GM12878 (cell line): ENCODE measurements at regions not wholly inside any gene's neighbourhood (a gene's known extent, or its start where the extent isn't known, plus 50 kb on each side); places are given as distances from the start of the nearest gene placed in this dataset.

Experiments used
- ATAC-seq: fragments of 200-7000 bp; cut with Tn5 transposase; 3 replicates; pipeline ENCODE4 v1.9.1; 2020; ENCODE audit warnings: mild to moderate bottlenecking, moderate library complexity
- BruUV-seq: library from RNA; stranded (reverse); fragments of 400-500 nt; replicated peaks from 2 replicates; lab custom pipeline; 2021; lab: Mats Ljungman, UMichigan
- CTCF ChIA-PET: fragments of 300-600 bp; sonication (Branson Sonifier 250); formaldehyde crosslinking; extraction: SDS; loops from one replicate; lab custom pipeline; 2021; ENCODE audit warnings: inconsistent platforms; lab: Yijun Ruan, JAX
- POLR2A ChIA-PET: fragments of 350-600 bp; formaldehyde crosslinking; extraction: SDS; loops from one replicate; lab custom pipeline; 2021; ENCODE audit warnings: inconsistent platforms; lab: Charles Lee
- RAD21 ChIA-PET: fragments of 300-600 bp; sonication (Branson Sonifier 250); formaldehyde crosslinking; loops from one replicate; lab custom pipeline; 2023; ENCODE audit warnings: antibody characterized with exemption; ENCODE audit not compliant: unreplicated experiment; lab: Charles Lee
- SMC1A ChIA-PET: fragments of 300-600 bp; sonication (Branson Sonifier 250); formaldehyde crosslinking; loops from one replicate; lab custom pipeline; 2023; ENCODE audit not compliant: unreplicated experiment, uncharacterized antibody; lab: Charles Lee
- DNase-seq: peaks from one replicate; pipeline ENCODE4 v3.0.0-alpha.2; 2011; ENCODE audit warnings: low read depth, low spot score
- FAIRE-seq: peaks from 3 replicates; lab custom pipeline; 2011; peaks lifted over from hg19 to GRCh38; lab: Jason Lieb, UNC
- H2AFZ ChIP-seq: 2 replicates; pipeline ENCODE4 v1.6.0; 2011; ENCODE audit warnings: low read depth, low read length, control low read depth; ENCODE audit not compliant: control insufficient read depth
- H3K27ac ChIP-seq: 2 replicates; pipeline ENCODE4 v1.5.1; 2011; ENCODE audit warnings: control low read depth; ENCODE audit not compliant: control insufficient read depth, insufficient read depth
- H3K27me3 ChIP-seq, 2 experiments: replicated peaks in 1 of 2; 2 replicates each; pipeline versions ENCODE4 v1.6.0 to v1.6.1; 2011; ENCODE audit warnings: low read length in 1 of 2; ENCODE audit not compliant: control insufficient read depth in 2 of 2, insufficient read depth in 2 of 2
- H3K36me3 ChIP-seq, 2 experiments: 2 replicates each; pipeline ENCODE4 v1.5.1; 2011; ENCODE audit warnings: low read length in 1 of 2; ENCODE audit not compliant: control insufficient read depth in 2 of 2, insufficient read depth in 2 of 2
- H3K4me1 ChIP-seq: 2 replicates; pipeline ENCODE4 v1.6.1; 2011; ENCODE audit warnings: mild to moderate bottlenecking, low read length, moderate library complexity, mixed read lengths; ENCODE audit not compliant: control insufficient read depth, insufficient read depth
- H3K4me2 ChIP-seq: 2 replicates; pipeline ENCODE4 v1.6.0; 2011; ENCODE audit warnings: control low read depth; ENCODE audit not compliant: control insufficient read depth, insufficient read depth
- H3K4me3 ChIP-seq: fragments of 200-600 bp; sonication (generic); 2 replicates; pipeline ENCODE4 v1.5.1; 2016
- H3K79me2 ChIP-seq: 2 replicates; pipeline ENCODE4 v1.6.0; 2011; ENCODE audit warnings: low read length; ENCODE audit not compliant: control insufficient read depth, insufficient read depth
- H3K9ac ChIP-seq: 2 replicates; pipeline ENCODE4 v1.8.0; 2011; ENCODE audit warnings: low read length, control low read depth, mixed read lengths; ENCODE audit not compliant: control insufficient read depth, insufficient read depth
- H3K9me3 ChIP-seq: replicated peaks from 3 replicates; pipeline ENCODE4 v1.5.1; 2011; ENCODE audit warnings: mild to moderate bottlenecking, low read length; ENCODE audit not compliant: control insufficient read depth, insufficient read depth
- H4K20me1 ChIP-seq: 2 replicates; pipeline ENCODE4 v1.6.0; 2011; ENCODE audit not compliant: control insufficient read depth, insufficient read depth
- DPF2 ChIP-seq: fragments of 450-650 bp; IDR thresholded peaks from 2 replicates; pipeline ENCODE4 v1.6.1; 2017; ENCODE audit warnings: mild to moderate bottlenecking
- EZH2 ChIP-seq: IDR thresholded peaks from 2 replicates; pipeline ENCODE4 v1.6.1; 2012; ENCODE audit warnings: low read depth, mild to moderate bottlenecking, control low read depth, inconsistent platforms, low read length, borderline replicate concordance; ENCODE audit not compliant: control insufficient read depth
- GATAD2B ChIP-seq: fragments of 450-650 bp; conservative IDR thresholded peaks from 2 replicates; pipeline ENCODE4 v1.6.1; 2017; ENCODE audit warnings: low read depth, mild to moderate bottlenecking, moderate library complexity
- IKZF2 ChIP-seq, 2 experiments: fragments of 450-650 bp; IDR thresholded peaks; 2 replicates each; pipeline ENCODE4 v1.6.1; 2017; ENCODE audit warnings: mild to moderate bottlenecking in 2 of 2, moderate library complexity in 2 of 2
- SMARCA5 ChIP-seq: fragments of 450-650 bp; IDR thresholded peaks from 2 replicates; pipeline ENCODE4 v1.6.1; 2017; ENCODE audit warnings: mild to moderate bottlenecking
- ZSCAN29 ChIP-seq: fragments of 450-650 bp; IDR thresholded peaks from 2 replicates; pipeline ENCODE4 v1.6.1; 2017; ENCODE audit warnings: mild to moderate bottlenecking, moderate library complexity
- WGBS: methylation state at CpG from one replicate; pipeline ENCODE4 v1.1.6; 2016; ENCODE audit warnings: low lambda C conversion rate; ENCODE audit not compliant: insufficient replicate concordance, insufficient coverage; ENCODE audit errors: missing lambda C conversion rate; 5-methylcytosine and 5-hydroxymethylcytosine counted together
- in situ Hi-C: fragments of 300-500 bp; cut with MboI; formaldehyde crosslinking; loops from 9 replicates; pipeline ENCODE4 v1.14.3; 2018; ENCODE audit warnings: mixed read lengths
- intact Hi-C: fragments of 100-400 bp; cut with micrococcal nuclease; formaldehyde crosslinking; loops from one replicate; pipeline ENCODE4 v1.14.2; 2022; ENCODE audit not compliant: unreplicated experiment
- TF ChIP-seq, protein P1 (sequence below): fragments of 450-650 bp; IDR thresholded peaks from 2 replicates; pipeline ENCODE4 v1.6.1; 2017; ENCODE audit warnings: mild to moderate bottlenecking, moderate library complexity

DNA sequence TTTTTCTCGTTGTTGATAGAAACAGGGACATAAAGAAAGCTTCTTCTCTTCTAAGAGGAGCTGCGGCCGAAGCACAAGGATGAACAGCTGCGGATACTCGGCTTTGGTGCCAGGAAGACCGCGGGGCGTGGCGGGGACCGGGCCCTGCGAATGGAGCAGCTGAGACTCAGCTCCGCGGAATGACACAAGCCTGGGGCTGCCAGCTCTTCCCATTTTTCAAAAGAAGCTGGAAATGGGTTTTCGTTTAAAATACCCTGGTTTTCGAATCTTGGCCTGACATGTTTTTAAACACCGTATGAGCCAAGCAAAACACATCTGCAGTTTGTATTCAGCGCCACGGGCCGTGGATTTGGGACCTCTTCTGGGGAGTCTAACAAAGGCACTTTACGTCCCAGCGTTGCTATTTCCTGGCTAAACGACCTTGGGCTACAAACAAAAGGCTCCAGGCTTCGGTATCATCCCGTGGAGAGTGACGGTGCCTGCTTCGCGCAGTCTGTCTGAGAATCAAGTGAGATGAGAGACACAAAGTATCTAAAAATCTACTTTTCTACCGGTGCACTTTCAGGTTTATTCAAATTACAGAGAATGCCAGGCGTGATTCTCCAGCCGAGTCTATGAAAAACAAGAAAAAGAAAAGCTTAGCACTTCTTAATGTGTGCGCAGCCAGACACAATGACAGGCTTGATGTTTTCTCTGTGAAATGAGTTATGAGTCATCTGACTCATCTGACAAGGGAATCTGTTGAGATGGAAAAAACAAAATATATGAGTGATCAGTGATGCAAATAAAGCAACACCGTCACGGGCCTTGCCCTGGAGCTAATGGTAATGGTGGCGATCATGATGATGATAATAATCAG lies 114.0 kb upstream of the TMEM132D start:
- Histone ChIP-seq H3K9ac (no peak overlapping the region), H3K27ac (no peak overlapping the region), H3K4me2 (no peak overlapping the region), H3K79me2 (no peaks in the 10 kb centered on the region), H3K36me3 (no peaks in the 10 kb centered on the region), H3K4me3 (no peak overlapping the region), H3K4me1 (no peaks in the 10 kb centered on the region), H3K27me3 (no peaks in the 10 kb centered on the region), H4K20me1 (no peaks in the 10 kb centered on the region), H2AFZ (no peak overlapping the region), H3K9me3 (no peaks in the 10 kb centered on the region)
- in situ Hi-C loops = no loop called here
- intact Hi-C loops = loop anchor here (10.0 kb wide), 1 partner anchor 1483 kb away; no protein-coding TSS in a partner anchor
- TF ChIP-seq ZSCAN29 = no peak
- no peak for TF ChIP-seq IKZF2 (IDR thresholded peaks at IDR 0.05)
- TF ChIP-seq SMARCA5 = no peak
- no peak for TF ChIP-seq EZH2
- TF ChIP-seq GATAD2B = no peak
- TF ChIP-seq, protein P1, sequence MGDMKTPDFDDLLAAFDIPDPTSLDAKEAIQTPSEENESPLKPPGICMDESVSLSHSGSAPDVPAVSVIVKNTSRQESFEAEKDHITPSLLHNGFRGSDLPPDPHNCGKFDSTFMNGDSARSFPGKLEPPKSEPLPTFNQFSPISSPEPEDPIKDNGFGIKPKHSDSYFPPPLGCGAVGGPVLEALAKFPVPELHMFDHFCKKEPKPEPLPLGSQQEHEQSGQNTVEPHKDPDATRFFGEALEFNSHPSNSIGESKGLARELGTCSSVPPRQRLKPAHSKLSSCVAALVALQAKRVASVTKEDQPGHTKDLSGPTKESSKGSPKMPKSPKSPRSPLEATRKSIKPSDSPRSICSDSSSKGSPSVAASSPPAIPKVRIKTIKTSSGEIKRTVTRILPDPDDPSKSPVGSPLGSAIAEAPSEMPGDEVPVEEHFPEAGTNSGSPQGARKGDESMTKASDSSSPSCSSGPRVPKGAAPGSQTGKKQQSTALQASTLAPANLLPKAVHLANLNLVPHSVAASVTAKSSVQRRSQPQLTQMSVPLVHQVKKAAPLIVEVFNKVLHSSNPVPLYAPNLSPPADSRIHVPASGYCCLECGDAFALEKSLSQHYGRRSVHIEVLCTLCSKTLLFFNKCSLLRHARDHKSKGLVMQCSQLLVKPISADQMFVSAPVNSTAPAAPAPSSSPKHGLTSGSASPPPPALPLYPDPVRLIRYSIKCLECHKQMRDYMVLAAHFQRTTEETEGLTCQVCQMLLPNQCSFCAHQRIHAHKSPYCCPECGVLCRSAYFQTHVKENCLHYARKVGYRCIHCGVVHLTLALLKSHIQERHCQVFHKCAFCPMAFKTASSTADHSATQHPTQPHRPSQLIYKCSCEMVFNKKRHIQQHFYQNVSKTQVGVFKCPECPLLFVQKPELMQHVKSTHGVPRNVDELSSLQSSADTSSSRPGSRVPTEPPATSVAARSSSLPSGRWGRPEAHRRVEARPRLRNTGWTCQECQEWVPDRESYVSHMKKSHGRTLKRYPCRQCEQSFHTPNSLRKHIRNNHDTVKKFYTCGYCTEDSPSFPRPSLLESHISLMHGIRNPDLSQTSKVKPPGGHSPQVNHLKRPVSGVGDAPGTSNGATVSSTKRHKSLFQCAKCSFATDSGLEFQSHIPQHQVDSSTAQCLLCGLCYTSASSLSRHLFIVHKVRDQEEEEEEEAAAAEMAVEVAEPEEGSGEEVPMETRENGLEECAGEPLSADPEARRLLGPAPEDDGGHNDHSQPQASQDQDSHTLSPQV = no peak
- no peak for TF ChIP-seq DPF2
- ChIA-PET CTCF (interaction anchor here (0.5 to 4.0 kb wide), 2 partner anchors 8 to 29 kb away, joined by 3 to 18 read pairs; no protein-coding TSS in a partner anchor), POLR2A (no interaction called here), RAD21 (interaction anchor here (0.6 kb wide), 1 partner anchor 92 kb away, joined by 3 read pairs; no protein-coding TSS in a partner anchor), SMC1A (no interaction called here)
- BruUV-seq = no TSS peak
- FAIRE-seq (no peak), ATAC-seq (no peak), DNase-seq (no peak)
- 49% methylated on average over 34 of the region's 34 CpGs for WGBS
